ENCODE measurements at regions not wholly inside any gene's neighbourhood (a gene's known extent, or its start where the extent isn't known, plus 50 kb on each side); places are given as distances from the start of the nearest gene placed in this dataset.

DNA sequence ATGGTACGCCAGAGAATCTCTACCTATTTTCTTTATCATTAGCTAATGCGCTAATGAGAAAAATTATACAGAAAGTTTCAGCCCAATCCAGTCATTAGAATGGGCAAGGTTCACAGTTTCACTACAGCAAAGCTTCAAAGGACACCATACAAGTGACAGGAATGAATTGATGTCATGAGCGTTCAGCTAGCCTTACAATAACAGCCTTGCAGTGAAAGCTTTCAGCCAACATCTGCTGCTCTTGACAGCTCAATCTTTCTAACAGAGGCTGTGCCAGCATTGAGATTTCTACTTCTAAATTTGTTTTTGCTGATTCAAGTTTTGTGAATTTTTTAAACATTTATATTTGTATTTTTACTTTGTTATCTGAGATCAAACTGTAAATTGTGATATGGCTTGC is 302.4 kb upstream of the FAM174A start:
- no peaks in the 10 kb centered on the region for H3K36me3 Mint-ChIP-seq (ENCODE audit: insufficient read depth, unreplicated experiment)
- H3K4me3 Mint-ChIP-seq (ENCODE audit: unreplicated experiment), result no peak overlapping the region
- no peaks in the 10 kb centered on the region for H3K4me1 Mint-ChIP-seq (ENCODE audit: insufficient read depth, unreplicated experiment)
- TF ChIP-seq, protein P1, sequence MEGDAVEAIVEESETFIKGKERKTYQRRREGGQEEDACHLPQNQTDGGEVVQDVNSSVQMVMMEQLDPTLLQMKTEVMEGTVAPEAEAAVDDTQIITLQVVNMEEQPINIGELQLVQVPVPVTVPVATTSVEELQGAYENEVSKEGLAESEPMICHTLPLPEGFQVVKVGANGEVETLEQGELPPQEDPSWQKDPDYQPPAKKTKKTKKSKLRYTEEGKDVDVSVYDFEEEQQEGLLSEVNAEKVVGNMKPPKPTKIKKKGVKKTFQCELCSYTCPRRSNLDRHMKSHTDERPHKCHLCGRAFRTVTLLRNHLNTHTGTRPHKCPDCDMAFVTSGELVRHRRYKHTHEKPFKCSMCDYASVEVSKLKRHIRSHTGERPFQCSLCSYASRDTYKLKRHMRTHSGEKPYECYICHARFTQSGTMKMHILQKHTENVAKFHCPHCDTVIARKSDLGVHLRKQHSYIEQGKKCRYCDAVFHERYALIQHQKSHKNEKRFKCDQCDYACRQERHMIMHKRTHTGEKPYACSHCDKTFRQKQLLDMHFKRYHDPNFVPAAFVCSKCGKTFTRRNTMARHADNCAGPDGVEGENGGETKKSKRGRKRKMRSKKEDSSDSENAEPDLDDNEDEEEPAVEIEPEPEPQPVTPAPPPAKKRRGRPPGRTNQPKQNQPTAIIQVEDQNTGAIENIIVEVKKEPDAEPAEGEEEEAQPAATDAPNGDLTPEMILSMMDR (IDR thresholded peaks at IDR 0.05; ENCODE audit: unreplicated experiment), result no peak
- H3K27me3 Mint-ChIP-seq (ENCODE audit: insufficient read depth, unreplicated experiment), result peaks cover 22% of the 10 kb centered on the region
- no peak for DNase-seq (ENCODE audit: unreplicated experiment)
- ChIA-PET CTCF (interaction anchor here (1.2 kb wide), 1 partner anchor 12 kb away, joined by 4 read pairs; no protein-coding TSS in a partner anchor), POLR2A (no interaction called here)
- BruUV-seq (replicated peaks), result no TSS peak
- peaks cover 6% of the 10 kb centered on the region for H3K9me3 Mint-ChIP-seq (ENCODE audit: unreplicated experiment)
- intact Hi-C loops (cut with micrococcal nuclease), result no loop called here
- no peak overlapping the region for H3K27ac Mint-ChIP-seq (ENCODE audit: low read depth, unreplicated experiment)

DNA sequence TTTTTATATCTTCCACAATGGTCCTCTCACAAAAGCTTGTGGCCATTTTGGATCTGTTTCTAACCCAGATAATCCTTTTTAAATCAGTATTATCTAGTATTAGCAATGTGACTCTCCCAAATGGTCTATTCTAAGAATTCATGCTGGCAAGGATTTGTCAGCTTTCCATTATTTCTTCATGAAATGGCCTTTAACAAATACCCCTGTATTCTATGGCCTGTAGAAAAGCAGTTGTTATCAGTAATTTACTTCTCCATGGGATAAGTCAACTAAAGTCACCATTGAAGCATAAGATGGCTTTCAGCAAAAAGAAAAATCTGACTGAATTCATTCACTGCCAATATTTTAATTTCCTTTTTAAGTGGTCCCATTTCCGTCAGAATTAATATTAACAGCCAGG is 346.4 kb upstream of the FAM174A start:
- Mint-ChIP-seq H3K4me3 (ENCODE audit: unreplicated experiment) (no peak overlapping the region), H3K27me3 (ENCODE audit: insufficient read depth, unreplicated experiment) (peaks cover 10% of the 10 kb centered on the region), H3K27ac (ENCODE audit: low read depth, unreplicated experiment) (no peak overlapping the region), H3K36me3 (ENCODE audit: insufficient read depth, unreplicated experiment) (no peaks in the 10 kb centered on the region), H3K9me3 (ENCODE audit: unreplicated experiment) (no peaks in the 10 kb centered on the region), H3K4me1 (ENCODE audit: insufficient read depth, unreplicated experiment) (peaks cover 5% of the 10 kb centered on the region)
- BruUV-seq (replicated peaks), result no TSS peak
- TF ChIP-seq, protein P1 (IDR thresholded peaks at IDR 0.05; ENCODE audit: unreplicated experiment), result no peak
- POLR2A ChIA-PET, result no interaction called here
- no peak for DNase-seq (ENCODE audit: unreplicated experiment)
- intact Hi-C loops (cut with micrococcal nuclease), result no loop called here
- CTCF ChIA-PET, result interaction anchor here (0.6 to 0.7 kb wide), 2 partner anchors 42 to 1186 kb away, joined by 3 to 5 read pairs; no protein-coding TSS in a partner anchor

DNA sequence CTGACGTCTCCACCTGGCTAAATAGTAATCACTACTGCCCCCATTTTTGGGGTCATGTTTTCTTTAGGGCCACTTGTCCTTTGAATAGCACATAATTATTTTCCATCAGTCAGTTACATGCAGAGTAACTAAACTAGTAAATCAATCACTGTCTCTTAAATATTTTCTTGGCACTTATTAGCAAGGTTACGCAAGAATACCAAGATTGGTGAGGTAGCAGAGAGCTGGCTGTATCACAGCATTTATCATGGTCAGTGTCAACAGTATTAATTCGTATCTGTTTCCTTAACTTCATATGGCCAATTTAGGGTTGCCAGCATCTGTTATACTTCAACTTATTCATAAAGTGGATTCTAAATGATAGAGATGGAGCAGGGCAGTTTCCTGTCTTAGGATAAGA is 346.8 kb upstream of the FAM174A start:
- H3K27ac Mint-ChIP-seq (ENCODE audit: low read depth, unreplicated experiment), result no peak overlapping the region
- peaks cover 5% of the 10 kb centered on the region for H3K4me1 Mint-ChIP-seq (ENCODE audit: insufficient read depth, unreplicated experiment)
- peak; percentile 25 for DNase-seq (ENCODE audit: unreplicated experiment)
- no peaks in the 10 kb centered on the region for H3K36me3 Mint-ChIP-seq (ENCODE audit: insufficient read depth, unreplicated experiment)
- ChIA-PET POLR2A (no interaction called here), CTCF (interaction anchor here (0.6 to 0.7 kb wide), 2 partner anchors 43 to 1187 kb away, joined by 3 to 5 read pairs; no protein-coding TSS in a partner anchor)
- BruUV-seq (replicated peaks), result no TSS peak
- intact Hi-C loops (cut with micrococcal nuclease), result no loop called here
- no peak overlapping the region for H3K4me3 Mint-ChIP-seq (ENCODE audit: unreplicated experiment)
- TF ChIP-seq, protein P1 (IDR thresholded peaks at IDR 0.05; ENCODE audit: unreplicated experiment), result no peak
- H3K9me3 Mint-ChIP-seq (ENCODE audit: unreplicated experiment), result no peaks in the 10 kb centered on the region
- H3K27me3 Mint-ChIP-seq (ENCODE audit: insufficient read depth, unreplicated experiment), result peaks cover 10% of the 10 kb centered on the region

DNA sequence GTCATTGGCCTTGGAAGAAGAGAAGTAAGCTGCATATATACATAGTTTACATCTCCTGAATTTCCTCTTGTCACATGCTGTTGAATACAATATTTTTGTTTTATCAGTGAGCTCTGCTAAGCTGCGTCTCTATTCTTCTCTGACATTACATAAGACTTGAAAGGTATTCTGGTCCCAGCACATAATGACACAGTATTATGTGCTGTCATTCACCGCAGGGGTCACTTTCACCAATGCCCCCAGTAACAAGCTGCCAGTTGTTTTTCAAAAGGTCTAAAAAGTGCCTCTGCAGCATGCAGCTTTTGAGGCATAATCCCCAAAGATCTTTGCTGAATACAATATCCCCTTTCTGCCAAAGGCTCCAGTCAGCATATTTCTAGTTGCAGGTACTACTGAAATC is 349.0 kb upstream of the FAM174A start:
- no peaks in the 10 kb centered on the region for H3K36me3 Mint-ChIP-seq (ENCODE audit: insufficient read depth, unreplicated experiment)
- H3K27ac Mint-ChIP-seq (ENCODE audit: low read depth, unreplicated experiment), result no peak overlapping the region
- peaks cover 5% of the 10 kb centered on the region for H3K4me1 Mint-ChIP-seq (ENCODE audit: insufficient read depth, unreplicated experiment)
- intact Hi-C loops (cut with micrococcal nuclease), result no loop called here
- DNase-seq (ENCODE audit: unreplicated experiment), result no peak
- H3K9me3 Mint-ChIP-seq (ENCODE audit: unreplicated experiment), result no peaks in the 10 kb centered on the region
- TF ChIP-seq, protein P1 (IDR thresholded peaks at IDR 0.05; ENCODE audit: unreplicated experiment), result no peak
- BruUV-seq (replicated peaks), result no TSS peak
- CTCF ChIA-PET, result no interaction called here
- peaks cover 2% of the 10 kb centered on the region for H3K27me3 Mint-ChIP-seq (ENCODE audit: insufficient read depth, unreplicated experiment)
- H3K4me3 Mint-ChIP-seq (ENCODE audit: unreplicated experiment), result no peak overlapping the region
- POLR2A ChIA-PET, result no interaction called here
